ENCODE measurements at regions not wholly inside any gene's neighbourhood (a gene's known extent, or its start where the extent isn't known, plus 50 kb on each side); places are given as distances from the start of the nearest gene placed in this dataset.

DNA sequence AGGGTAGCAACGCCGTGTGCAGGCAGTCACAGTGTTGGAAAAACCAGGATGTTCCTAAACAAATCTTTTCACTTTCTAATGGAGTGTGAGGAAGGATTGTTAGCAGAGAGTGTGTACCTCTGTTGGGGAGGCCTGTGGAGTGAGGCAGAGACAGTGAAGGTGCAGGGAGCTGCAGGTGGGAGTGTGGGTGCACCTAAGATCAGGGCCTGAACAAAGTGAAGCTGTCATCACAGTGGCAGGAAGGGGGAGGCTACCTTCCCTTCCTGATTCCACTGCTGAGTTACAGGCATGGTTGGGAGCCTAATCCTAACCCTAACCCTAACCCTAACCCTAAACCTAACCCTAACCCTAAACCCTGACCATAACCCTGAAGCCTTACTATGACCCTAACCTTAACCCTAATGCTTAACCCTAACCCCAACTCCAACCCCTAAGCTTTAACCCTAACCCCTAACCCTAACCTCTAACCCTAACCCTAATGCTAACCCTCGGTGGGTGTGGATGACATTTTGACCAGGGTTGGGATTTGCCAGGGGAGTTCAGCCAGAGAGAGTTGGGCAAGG is 158.8 kb upstream of the KLF6 start:
- H3K27ac ChIP-seq (replicated peaks), result no peak overlapping the region
- TF ChIP-seq POLR2AphosphoS5 (IDR thresholded peaks at IDR 0.05; ENCODE audit: low read depth), result no peak
- TF ChIP-seq, protein P1, sequence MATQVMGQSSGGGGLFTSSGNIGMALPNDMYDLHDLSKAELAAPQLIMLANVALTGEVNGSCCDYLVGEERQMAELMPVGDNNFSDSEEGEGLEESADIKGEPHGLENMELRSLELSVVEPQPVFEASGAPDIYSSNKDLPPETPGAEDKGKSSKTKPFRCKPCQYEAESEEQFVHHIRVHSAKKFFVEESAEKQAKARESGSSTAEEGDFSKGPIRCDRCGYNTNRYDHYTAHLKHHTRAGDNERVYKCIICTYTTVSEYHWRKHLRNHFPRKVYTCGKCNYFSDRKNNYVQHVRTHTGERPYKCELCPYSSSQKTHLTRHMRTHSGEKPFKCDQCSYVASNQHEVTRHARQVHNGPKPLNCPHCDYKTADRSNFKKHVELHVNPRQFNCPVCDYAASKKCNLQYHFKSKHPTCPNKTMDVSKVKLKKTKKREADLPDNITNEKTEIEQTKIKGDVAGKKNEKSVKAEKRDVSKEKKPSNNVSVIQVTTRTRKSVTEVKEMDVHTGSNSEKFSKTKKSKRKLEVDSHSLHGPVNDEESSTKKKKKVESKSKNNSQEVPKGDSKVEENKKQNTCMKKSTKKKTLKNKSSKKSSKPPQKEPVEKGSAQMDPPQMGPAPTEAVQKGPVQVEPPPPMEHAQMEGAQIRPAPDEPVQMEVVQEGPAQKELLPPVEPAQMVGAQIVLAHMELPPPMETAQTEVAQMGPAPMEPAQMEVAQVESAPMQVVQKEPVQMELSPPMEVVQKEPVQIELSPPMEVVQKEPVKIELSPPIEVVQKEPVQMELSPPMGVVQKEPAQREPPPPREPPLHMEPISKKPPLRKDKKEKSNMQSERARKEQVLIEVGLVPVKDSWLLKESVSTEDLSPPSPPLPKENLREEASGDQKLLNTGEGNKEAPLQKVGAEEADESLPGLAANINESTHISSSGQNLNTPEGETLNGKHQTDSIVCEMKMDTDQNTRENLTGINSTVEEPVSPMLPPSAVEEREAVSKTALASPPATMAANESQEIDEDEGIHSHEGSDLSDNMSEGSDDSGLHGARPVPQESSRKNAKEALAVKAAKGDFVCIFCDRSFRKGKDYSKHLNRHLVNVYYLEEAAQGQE (IDR thresholded peaks at IDR 0.05; ENCODE audit: insufficient replicate concordance, low read depth), result no peak
- TF ChIP-seq, protein P2, sequence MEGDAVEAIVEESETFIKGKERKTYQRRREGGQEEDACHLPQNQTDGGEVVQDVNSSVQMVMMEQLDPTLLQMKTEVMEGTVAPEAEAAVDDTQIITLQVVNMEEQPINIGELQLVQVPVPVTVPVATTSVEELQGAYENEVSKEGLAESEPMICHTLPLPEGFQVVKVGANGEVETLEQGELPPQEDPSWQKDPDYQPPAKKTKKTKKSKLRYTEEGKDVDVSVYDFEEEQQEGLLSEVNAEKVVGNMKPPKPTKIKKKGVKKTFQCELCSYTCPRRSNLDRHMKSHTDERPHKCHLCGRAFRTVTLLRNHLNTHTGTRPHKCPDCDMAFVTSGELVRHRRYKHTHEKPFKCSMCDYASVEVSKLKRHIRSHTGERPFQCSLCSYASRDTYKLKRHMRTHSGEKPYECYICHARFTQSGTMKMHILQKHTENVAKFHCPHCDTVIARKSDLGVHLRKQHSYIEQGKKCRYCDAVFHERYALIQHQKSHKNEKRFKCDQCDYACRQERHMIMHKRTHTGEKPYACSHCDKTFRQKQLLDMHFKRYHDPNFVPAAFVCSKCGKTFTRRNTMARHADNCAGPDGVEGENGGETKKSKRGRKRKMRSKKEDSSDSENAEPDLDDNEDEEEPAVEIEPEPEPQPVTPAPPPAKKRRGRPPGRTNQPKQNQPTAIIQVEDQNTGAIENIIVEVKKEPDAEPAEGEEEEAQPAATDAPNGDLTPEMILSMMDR (IDR thresholded peaks at IDR 0.05; ENCODE audit: insufficient read depth, low read length), result no peak
- no peak for TF ChIP-seq GABPA (IDR thresholded peaks at IDR 0.05; ENCODE audit: low read depth)
- DNase-seq (ENCODE audit: low read depth in 1 of 2, low spot score in 1 of 2), result no peak

DNA sequence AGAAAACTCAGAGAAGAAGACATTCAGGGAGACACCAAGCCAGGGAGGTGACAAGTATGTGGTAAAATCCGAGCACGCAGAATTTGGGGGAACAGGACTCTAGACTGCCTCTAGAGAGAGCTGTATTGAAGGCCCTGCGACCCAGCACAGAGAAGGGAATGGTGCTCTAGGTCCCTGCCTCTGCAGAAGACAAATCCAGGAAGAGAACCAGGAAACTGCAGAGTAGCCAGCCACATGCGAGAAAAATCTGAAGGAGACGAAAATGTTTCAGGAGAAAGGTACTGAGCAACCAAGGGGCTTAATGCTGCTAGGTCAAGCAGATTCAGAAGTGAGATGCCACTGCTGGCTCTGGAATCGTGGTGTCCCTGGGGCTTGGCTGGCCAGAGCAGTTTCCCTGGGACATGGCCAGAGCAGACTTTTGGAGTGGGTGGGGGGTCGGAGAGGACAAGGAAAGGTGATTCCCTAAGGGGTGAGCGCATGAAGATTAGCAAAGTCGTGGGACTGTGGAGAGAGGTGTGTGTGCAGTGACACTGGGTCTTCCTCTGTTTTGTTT is 158.0 kb upstream of the KLF6 start:
- DNase-seq (ENCODE audit: low read depth in 1 of 2, low spot score in 1 of 2), result no peak
- no peak overlapping the region for H3K4me3 ChIP-seq (replicated peaks; ENCODE audit: insufficient read depth, low read length)
- H3K27ac ChIP-seq (replicated peaks), result no peak overlapping the region
- TF ChIP-seq POLR2AphosphoS5 (IDR thresholded peaks at IDR 0.05; ENCODE audit: low read depth), result no peak
- no peak for TF ChIP-seq SPI1 (IDR thresholded peaks at IDR 0.05; ENCODE audit: borderline replicate concordance, low read depth)
- TF ChIP-seq, protein P2 (IDR thresholded peaks at IDR 0.05; ENCODE audit: insufficient read depth, low read length), result no peak
- TF ChIP-seq, protein P1 (IDR thresholded peaks at IDR 0.05; ENCODE audit: insufficient replicate concordance, low read depth), result no peak
- TF ChIP-seq GABPA (IDR thresholded peaks at IDR 0.05; ENCODE audit: low read depth), result no peak
- H3K27me3 ChIP-seq (ENCODE audit: insufficient read depth, poor library complexity, severe bottlenecking), result no peaks in the 10 kb centered on the region

More for the DNA sequence above, 158.8 kb upstream of the KLF6 start:
- Histone ChIP-seq H3K4me3 (replicated peaks; ENCODE audit: insufficient read depth, low read length) (no peak overlapping the region), H3K27me3 (ENCODE audit: insufficient read depth, poor library complexity, severe bottlenecking) (no peaks in the 10 kb centered on the region)

DNA sequence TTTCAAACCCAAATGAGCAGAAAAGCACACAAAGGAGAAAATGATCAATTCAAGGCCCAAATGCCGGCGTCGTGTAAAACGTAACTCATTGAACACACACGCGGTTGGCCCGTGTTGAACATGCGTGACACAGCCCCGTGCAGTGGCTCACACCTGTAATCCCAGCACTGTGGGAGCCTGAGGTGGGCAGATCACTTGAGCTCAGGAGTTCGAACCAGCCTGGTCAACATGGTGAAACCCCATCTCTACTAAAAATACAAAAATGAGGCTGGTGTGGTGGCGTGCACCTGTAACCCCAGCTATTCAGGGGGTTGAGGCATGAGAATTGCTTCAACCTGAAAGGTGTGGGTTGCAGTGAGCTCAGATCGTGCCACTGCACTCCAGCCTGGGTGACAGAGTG is 156.7 kb upstream of the KLF6 start:
- Histone ChIP-seq H3K4me3 (replicated peaks; ENCODE audit: insufficient read depth, low read length) (no peak overlapping the region), H3K27ac (replicated peaks) (no peak overlapping the region)
- DNase-seq (ENCODE audit: low read depth in 1 of 2, low spot score in 1 of 2), result no peak

More for the DNA sequence above, 156.7 kb upstream of the KLF6 start:
- TF ChIP-seq, protein P1 (IDR thresholded peaks at IDR 0.05; ENCODE audit: insufficient replicate concordance, low read depth), result no peak
- TF ChIP-seq GABPA (IDR thresholded peaks at IDR 0.05; ENCODE audit: low read depth) (no peak), POLR2AphosphoS5 (IDR thresholded peaks at IDR 0.05; ENCODE audit: low read depth) (no peak), SPI1 (IDR thresholded peaks at IDR 0.05; ENCODE audit: borderline replicate concordance, low read depth) (no peak)
- no peaks in the 10 kb centered on the region for H3K27me3 ChIP-seq (ENCODE audit: insufficient read depth, poor library complexity, severe bottlenecking)
